ENCODE measurements at regions not wholly inside any gene's neighbourhood (a gene's known extent, or its start where the extent isn't known, plus 50 kb on each side); places are given as distances from the start of the nearest gene placed in this dataset.
"Not testable (repeated sequence)": the region's sequence is repeated elsewhere in the genome, so short reads cannot be mapped to it uniquely, and the experiment has no call there.

- Mint-ChIP-seq H3K36me3 (ENCODE audit: low read depth) (peaks cover 47% of the 10 kb centered on the region), H3K4me1 (ENCODE audit: low read depth) (peaks cover 5% of the 10 kb centered on the region), H3K4me3 (no peak overlapping the region), H3K9me3 (peaks cover 10% of the 10 kb centered on the region), H3K27ac (no peak overlapping the region), H3K27me3 (ENCODE audit: low read depth) (no peaks in the 10 kb centered on the region)
- no peak for DNase-seq (ENCODE audit: low spot score)
Measured at GRCh38 chr14:35174342-35174741, 52.0 kb downstream of the PRORP start.

GRCh38 chr14:35180179-35180578 lies 57.8 kb downstream of the PRORP start:
- DNase-seq (ENCODE audit: low spot score) = no peak
- Mint-ChIP-seq H3K4me1 (ENCODE audit: low read depth) (peaks cover 4% of the 10 kb centered on the region), H3K27ac (no peak overlapping the region), H3K36me3 (ENCODE audit: low read depth) (peaks cover 19% of the 10 kb centered on the region), H3K9me3 (peaks cover 9% of the 10 kb centered on the region), H3K4me3 (no peak overlapping the region), H3K27me3 (ENCODE audit: low read depth) (no peaks in the 10 kb centered on the region)

- not testable (repeated sequence) for DNase-seq (ENCODE audit: low spot score); H3K4me1 Mint-ChIP-seq (ENCODE audit: low read depth); H3K27ac Mint-ChIP-seq; H3K27me3 Mint-ChIP-seq (ENCODE audit: low read depth); H3K9me3 Mint-ChIP-seq; H3K4me3 Mint-ChIP-seq
- peaks cover 14% of the 10 kb centered on the region for H3K36me3 Mint-ChIP-seq (ENCODE audit: low read depth)
Measured at GRCh38 chr14:35184891-35185290, 62.5 kb downstream of the PRORP start.

GRCh38 chr14:35189422-35189821 lies 67.1 kb downstream of the PRORP start:
- Mint-ChIP-seq H3K4me1 (ENCODE audit: low read depth) (no peaks in the 10 kb centered on the region), H3K36me3 (ENCODE audit: low read depth) (peaks cover 30% of the 10 kb centered on the region), H3K4me3 (no peak overlapping the region), H3K27ac (no peak overlapping the region), H3K27me3 (ENCODE audit: low read depth) (no peaks in the 10 kb centered on the region), H3K9me3 (no peaks in the 10 kb centered on the region)
- DNase-seq (ENCODE audit: low spot score) = no peak

- Mint-ChIP-seq H3K27me3 (ENCODE audit: low read depth) (no peaks in the 10 kb centered on the region), H3K9me3 (no peaks in the 10 kb centered on the region), H3K27ac (no peak overlapping the region), H3K4me1 (ENCODE audit: low read depth) (peaks cover 15% of the 10 kb centered on the region), H3K36me3 (ENCODE audit: low read depth) (peaks cover 23% of the 10 kb centered on the region), H3K4me3 (no peak overlapping the region)
- DNase-seq (ENCODE audit: low spot score) = no peak
Measured at GRCh38 chr14:35193161-35193560, 70.8 kb downstream of the PRORP start.

- DNase-seq (ENCODE audit: low spot score); H3K27ac Mint-ChIP-seq; H3K9me3 Mint-ChIP-seq; H3K27me3 Mint-ChIP-seq (ENCODE audit: low read depth); H3K4me3 Mint-ChIP-seq: not testable (repeated sequence)
- H3K4me1 Mint-ChIP-seq (ENCODE audit: low read depth) = peaks cover 15% of the 10 kb centered on the region
- H3K36me3 Mint-ChIP-seq (ENCODE audit: low read depth) = peaks cover 23% of the 10 kb centered on the region
Measured at GRCh38 chr14:35194183-35194582, 71.8 kb downstream of the PRORP start.

- Mint-ChIP-seq H3K27ac (peak overlapping the region; percentile 31), H3K27me3 (ENCODE audit: low read depth) (no peaks in the 10 kb centered on the region), H3K9me3 (no peaks in the 10 kb centered on the region), H3K36me3 (ENCODE audit: low read depth) (peaks cover 19% of the 10 kb centered on the region), H3K4me1 (ENCODE audit: low read depth) (peaks cover 22% of the 10 kb centered on the region), H3K4me3 (no peak overlapping the region)
- no peak for DNase-seq (ENCODE audit: low spot score)
Measured at GRCh38 chr14:35196571-35196970, 74.2 kb downstream of the PRORP start.

- DNase-seq (ENCODE audit: low spot score) = no peak
- peak overlapping the region; percentile 16 for H3K27ac Mint-ChIP-seq
- no peak overlapping the region for H3K4me3 Mint-ChIP-seq
- H3K36me3 Mint-ChIP-seq (ENCODE audit: low read depth) = peaks cover 15% of the 10 kb centered on the region
- H3K27me3 Mint-ChIP-seq (ENCODE audit: low read depth) = no peaks in the 10 kb centered on the region
- no peaks in the 10 kb centered on the region for H3K9me3 Mint-ChIP-seq
- H3K4me1 Mint-ChIP-seq (ENCODE audit: low read depth) = peaks cover 22% of the 10 kb centered on the region
Measured at GRCh38 chr14:35197015-35197414, 74.7 kb downstream of the PRORP start.

GRCh38 chr14:35201066-35201465 lies 78.7 kb downstream of the PRORP start:
- no peak for DNase-seq (ENCODE audit: low spot score)
- Mint-ChIP-seq H3K4me1 (ENCODE audit: low read depth) (peaks cover 39% of the 10 kb centered on the region), H3K9me3 (no peaks in the 10 kb centered on the region), H3K4me3 (peak overlapping the region; percentile 11), H3K36me3 (ENCODE audit: low read depth) (peaks cover 7% of the 10 kb centered on the region), H3K27me3 (ENCODE audit: low read depth) (no peaks in the 10 kb centered on the region), H3K27ac (peak overlapping the region; percentile 64)

- Mint-ChIP-seq H3K4me3 (peak overlapping the region; percentile 49), H3K27ac (peak overlapping the region; percentile 79), H3K9me3 (no peaks in the 10 kb centered on the region), H3K36me3 (ENCODE audit: low read depth) (peaks cover 7% of the 10 kb centered on the region), H3K4me1 (ENCODE audit: low read depth) (peaks cover 30% of the 10 kb centered on the region), H3K27me3 (ENCODE audit: low read depth) (no peaks in the 10 kb centered on the region)
- DNase-seq (ENCODE audit: low spot score) = no peak
Measured at GRCh38 chr14:35202195-35202594, 79.8 kb downstream of the PRORP start.

GRCh38 chr14:35205737-35206136 lies 83.4 kb downstream of the PRORP start:
- Mint-ChIP-seq H3K4me3 (no peak overlapping the region), H3K36me3 (ENCODE audit: low read depth) (peaks cover 7% of the 10 kb centered on the region), H3K9me3 (no peaks in the 10 kb centered on the region), H3K4me1 (ENCODE audit: low read depth) (peaks cover 39% of the 10 kb centered on the region), H3K27ac (no peak overlapping the region), H3K27me3 (ENCODE audit: low read depth) (no peaks in the 10 kb centered on the region)
- no peak for DNase-seq (ENCODE audit: low spot score)

GRCh38 chr14:35211067-35211466 lies 81.1 kb upstream of the PSMA6 start:
- no peak for DNase-seq (ENCODE audit: low spot score)
- Mint-ChIP-seq H3K4me3 (no peak overlapping the region), H3K27ac (no peak overlapping the region), H3K27me3 (ENCODE audit: low read depth) (no peaks in the 10 kb centered on the region), H3K4me1 (ENCODE audit: low read depth) (peaks cover 32% of the 10 kb centered on the region), H3K9me3 (no peaks in the 10 kb centered on the region), H3K36me3 (ENCODE audit: low read depth) (peaks cover 2% of the 10 kb centered on the region)

GRCh38 chr14:35212471-35213142 lies 79.6 kb upstream of the PSMA6 start:
- H3K27ac Mint-ChIP-seq = no peak overlapping the region
- H3K4me3 Mint-ChIP-seq = no peak overlapping the region

GRCh38 chr14:35213143-35213788 lies 78.9 kb upstream of the PSMA6 start:
- H3K9me3 Mint-ChIP-seq = no peaks in the 10 kb centered on the region
- no peak overlapping the region for H3K27ac Mint-ChIP-seq
- H3K4me3 Mint-ChIP-seq = no peak overlapping the region
- peaks cover 8% of the 10 kb centered on the region for H3K36me3 Mint-ChIP-seq (ENCODE audit: low read depth)
- no peak for DNase-seq (ENCODE audit: low spot score)
- peaks cover 32% of the 10 kb centered on the region for H3K4me1 Mint-ChIP-seq (ENCODE audit: low read depth)
- no peaks in the 10 kb centered on the region for H3K27me3 Mint-ChIP-seq (ENCODE audit: low read depth)

More at GRCh38 chr14:35212471-35213142, 79.6 kb upstream of the PSMA6 start:
- Mint-ChIP-seq H3K36me3 (ENCODE audit: low read depth) (peaks cover 4% of the 10 kb centered on the region), H3K4me1 (ENCODE audit: low read depth) (peaks cover 32% of the 10 kb centered on the region), H3K9me3 (no peaks in the 10 kb centered on the region), H3K27me3 (ENCODE audit: low read depth) (no peaks in the 10 kb centered on the region)
- DNase-seq (ENCODE audit: low spot score) = no peak
